NCI-H1436 (cell line): ENCODE measurements at regions not wholly inside any gene's neighbourhood (a gene's known extent, or its start where the extent isn't known, plus 50 kb on each side); places are given as distances from the start of the nearest gene placed in this dataset.

Source experiments
- DNase-seq: peaks from one replicate; lab custom pipeline; 2025; lab: John Stamatoyannopoulos, UW

DNA sequence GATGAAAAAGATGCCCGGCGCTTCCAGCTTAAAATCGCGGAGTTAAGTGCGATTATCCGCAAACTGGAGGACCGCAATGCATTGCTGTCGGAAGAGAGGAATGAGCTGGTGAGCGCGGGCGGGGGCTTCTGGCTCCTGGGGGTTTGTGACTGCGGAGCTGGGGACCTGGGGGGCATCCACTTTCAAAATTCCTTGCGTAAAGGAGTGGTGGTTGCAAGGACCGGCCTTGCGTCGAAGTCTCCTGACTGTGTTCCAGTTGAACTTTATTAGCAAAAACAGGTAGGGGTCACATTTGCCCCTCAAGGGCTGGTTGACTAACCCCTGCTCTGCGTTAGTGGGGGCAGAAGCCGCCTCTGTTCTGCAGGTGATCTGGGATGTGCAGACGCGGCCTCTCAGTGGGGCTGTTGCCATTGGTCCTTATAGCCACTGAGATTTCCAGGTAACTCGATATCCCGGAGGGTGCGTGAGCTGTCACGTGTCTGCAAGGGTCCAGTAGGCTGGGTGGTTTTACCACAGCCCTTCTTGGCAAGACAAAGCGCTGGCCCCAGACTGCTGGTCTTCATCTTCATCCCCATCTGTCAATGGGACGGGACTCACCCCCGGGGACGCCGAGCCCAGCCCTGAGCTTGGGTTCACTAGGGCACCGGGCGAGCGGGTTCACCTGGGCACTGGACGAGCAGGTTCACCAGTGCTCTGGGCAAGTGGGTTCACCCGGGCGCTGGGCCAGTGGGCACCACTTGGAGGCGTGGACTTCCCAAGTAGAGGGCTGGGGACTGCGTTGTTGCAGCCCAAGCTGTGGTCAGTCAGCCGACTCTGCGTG is 51.5 kb upstream of the DPYSL4 start:
- DNase-seq = no peak

DNA sequence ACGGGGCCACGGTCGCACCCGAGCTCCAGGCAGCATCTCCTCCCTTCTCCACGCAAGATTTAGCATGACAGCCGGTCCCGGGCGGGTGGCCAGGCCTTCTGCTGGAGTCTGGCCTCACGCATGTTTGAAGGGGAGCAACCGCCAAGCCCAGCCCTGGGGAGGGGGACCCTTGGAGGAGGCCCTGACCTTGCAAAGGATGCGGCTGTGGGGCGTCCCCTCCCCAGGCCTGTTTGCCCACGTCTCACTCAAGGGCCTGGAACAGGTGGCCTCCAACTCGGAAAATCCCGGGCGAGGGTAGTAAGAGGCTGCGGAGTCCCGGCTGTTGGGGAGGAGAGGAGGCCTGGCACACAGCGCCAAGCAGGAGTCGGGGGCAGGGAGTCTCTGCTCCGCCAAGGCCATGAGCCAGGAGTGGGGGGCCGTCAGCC is 50.6 kb upstream of the DPYSL4 start:
- DNase-seq = no peak

DNA sequence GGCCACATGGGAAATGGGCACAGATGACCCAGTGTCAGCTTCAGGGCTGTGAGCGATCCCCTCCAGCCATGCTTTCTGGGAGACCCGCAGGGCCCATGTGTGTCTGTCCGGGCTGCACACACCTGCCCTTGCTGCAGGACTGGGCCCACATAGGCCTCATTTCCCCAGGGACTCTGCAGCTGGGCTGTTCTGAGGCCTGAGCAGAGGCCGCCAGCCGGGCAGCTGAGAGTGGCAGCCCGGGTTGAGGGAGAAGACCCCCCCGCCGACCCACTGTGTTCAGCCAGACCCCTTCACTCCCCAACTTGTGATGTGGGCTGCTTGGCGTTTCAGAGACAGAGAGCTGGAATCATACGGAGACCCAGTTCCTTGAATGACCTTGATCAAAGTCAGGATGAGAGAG is 50.1 kb upstream of the DPYSL4 start:
- no peak for DNase-seq
